ENCODE measurements at regions not wholly inside any gene's neighbourhood (a gene's known extent, or its start where the extent isn't known, plus 50 kb on each side); places are given as distances from the start of the nearest gene placed in this dataset.

- Histone ChIP-seq H3K9me3 (ENCODE audit: control extremely low read depth in 1 of 3, control insufficient read depth in 2 of 3, insufficient read depth in 1 of 3, low read length in 2 of 3) (no peaks in the 10 kb centered on the region), H4K20me1 (ENCODE audit: control insufficient read depth, insufficient read depth, low read length, poor library complexity, severe bottlenecking) (no peaks in the 10 kb centered on the region), H3K4me2 (replicated peaks; ENCODE audit: low read depth, low read length, poor library complexity, severe bottlenecking) (no peak overlapping the region), H3K4me1 (ENCODE audit: control insufficient read depth in 2 of 2, insufficient read depth in 2 of 2, low read length in 2 of 2) (no peaks in the 10 kb centered on the region), H3K79me2 (ENCODE audit: control insufficient read depth, insufficient read depth, low read length) (no peaks in the 10 kb centered on the region), H3K27ac (ENCODE audit: low read length in 2 of 2) (no peak overlapping the region), H3K9ac (ENCODE audit: low read length) (no peak overlapping the region), H3K27me3 (replicated peaks in 1 of 4; ENCODE audit: control extremely low read depth in 1 of 4, control insufficient read depth in 3 of 4, insufficient read depth in 4 of 4, low read length in 3 of 4) (no peaks in the 10 kb centered on the region), H2AFZ (ENCODE audit: insufficient read depth, low read depth, low read length, poor library complexity, severe bottlenecking) (no peak overlapping the region), H3K4me3 (ENCODE audit: control extremely low read depth in 1 of 5, extremely low read depth in 1 of 5, insufficient read depth in 1 of 5, low read depth in 2 of 5, low read length in 4 of 5) (no peak overlapping the region), H3K36me3 (replicated peaks in 1 of 2; ENCODE audit: control extremely low read depth in 1 of 2, control insufficient read depth in 1 of 2, extremely low read depth in 1 of 2, insufficient read depth in 2 of 2, low read length in 1 of 2) (no peaks in the 10 kb centered on the region)
- no peak for DNase-seq
- Mint-ChIP-seq H3K4me3 (no peak overlapping the region), H3K4me1 (no peaks in the 10 kb centered on the region), H3K9me3 (ENCODE audit: insufficient read depth) (peaks cover 6% of the 10 kb centered on the region), H3K27ac (no peak overlapping the region), H3K27me3 (no peaks in the 10 kb centered on the region)
- CTCF ChIA-PET = no interaction called here
- intact Hi-C loops (cut with micrococcal nuclease) = no loop called here
- no peak for TF ChIP-seq EZH2 (IDR thresholded peaks at IDR 0.05; ENCODE audit: borderline replicate concordance, insufficient read depth, low read depth, low read length, poor library complexity, severe bottlenecking)
- TF ChIP-seq CTCF (IDR thresholded peaks at IDR 0.05) = no peak
- no peak for ATAC-seq (ENCODE audit: low read depth)
- POLR2A ChIA-PET = no interaction called here
These were observed 157.7 kb upstream of the CHRM2 start for GRCh38 chr7:136710751-136711150.

- H3K36me3 ChIP-seq (replicated peaks in 1 of 2; ENCODE audit: control extremely low read depth in 1 of 2, control insufficient read depth in 1 of 2, extremely low read depth in 1 of 2, insufficient read depth in 2 of 2, low read length in 1 of 2) = no peaks in the 10 kb centered on the region
- H3K27me3 ChIP-seq (replicated peaks in 1 of 4; ENCODE audit: control extremely low read depth in 1 of 4, control insufficient read depth in 3 of 4, insufficient read depth in 4 of 4, low read length in 3 of 4) = no peaks in the 10 kb centered on the region
- no peaks in the 10 kb centered on the region for H3K4me1 ChIP-seq (ENCODE audit: control insufficient read depth in 2 of 2, insufficient read depth in 2 of 2, low read length in 2 of 2)
- no peak overlapping the region for H3K4me2 ChIP-seq (replicated peaks; ENCODE audit: low read depth, low read length, poor library complexity, severe bottlenecking)
- WGBS (ENCODE audit: insufficient coverage) = no CpG with 5 or more reads among the region's 1 CpG
- H3K9me3 ChIP-seq (ENCODE audit: control extremely low read depth in 1 of 3, control insufficient read depth in 2 of 3, insufficient read depth in 1 of 3, low read length in 2 of 3) = no peaks in the 10 kb centered on the region
- H3K9me3 Mint-ChIP-seq (ENCODE audit: insufficient read depth) = peaks cover 6% of the 10 kb centered on the region
- no peaks in the 10 kb centered on the region for H4K20me1 ChIP-seq (ENCODE audit: control insufficient read depth, insufficient read depth, low read length, poor library complexity, severe bottlenecking)
- no peak overlapping the region for H3K4me3 Mint-ChIP-seq
- no peak overlapping the region for H2AFZ ChIP-seq (ENCODE audit: insufficient read depth, low read depth, low read length, poor library complexity, severe bottlenecking)
- ATAC-seq (ENCODE audit: low read depth) = no peak
- no peak overlapping the region for H3K4me3 ChIP-seq (ENCODE audit: control extremely low read depth in 1 of 5, extremely low read depth in 1 of 5, insufficient read depth in 1 of 5, low read depth in 2 of 5, low read length in 4 of 5)
- CTCF ChIA-PET = no interaction called here
- intact Hi-C loops (cut with micrococcal nuclease) = no loop called here
- TF ChIP-seq CTCF (IDR thresholded peaks at IDR 0.05) (no peak), EZH2 (IDR thresholded peaks at IDR 0.05; ENCODE audit: borderline replicate concordance, insufficient read depth, low read depth, low read length, poor library complexity, severe bottlenecking) (no peak)
- POLR2A ChIA-PET = no interaction called here
- H3K27ac Mint-ChIP-seq = no peak overlapping the region
- no peaks in the 10 kb centered on the region for H3K27me3 Mint-ChIP-seq
- no peaks in the 10 kb centered on the region for H3K79me2 ChIP-seq (ENCODE audit: control insufficient read depth, insufficient read depth, low read length)
- H3K4me1 Mint-ChIP-seq = no peaks in the 10 kb centered on the region
- no peak for DNase-seq
- no peak overlapping the region for H3K9ac ChIP-seq (ENCODE audit: low read length)
- no peak overlapping the region for H3K27ac ChIP-seq (ENCODE audit: low read length in 2 of 2)
These were observed 158.6 kb upstream of the CHRM2 start for GRCh38 chr7:136709876-136710275.

All from B cell (primary cell).